ENCODE measurements at regions not wholly inside any gene's neighbourhood (a gene's known extent, or its start where the extent isn't known, plus 50 kb on each side); places are given as distances from the start of the nearest gene placed in this dataset.

- no peak for DNase-seq
Measured at GRCh38 chr10:47237316-47238260, 62.4 kb upstream of the GDF10 start.

- DNase-seq, result no peak
Measured at GRCh38 chr10:47238331-47239095, 61.5 kb upstream of the GDF10 start.

- no peak for DNase-seq
Measured at GRCh38 chr10:47239211-47239610, 60.8 kb upstream of the GDF10 start.

- no peak for DNase-seq
Measured at GRCh38 chr10:47240173-47240572, 59.8 kb upstream of the GDF10 start.

GRCh38 chr10:47241256-47241655 is 58.7 kb upstream of the GDF10 start:
- DNase-seq, result no peak

- no peak for DNase-seq
Measured at GRCh38 chr10:47241946-47242867, 57.8 kb upstream of the GDF10 start.

- no peak for DNase-seq
Measured at GRCh38 chr10:47243356-47243755, 56.6 kb upstream of the GDF10 start.

GRCh38 chr10:47243791-47244190 is 56.2 kb upstream of the GDF10 start:
- DNase-seq, result no peak

GRCh38 chr10:47244560-47245500 is 55.2 kb upstream of the GDF10 start:
- DNase-seq, result no peak

GRCh38 chr10:47245731-47246350 is 54.2 kb upstream of the GDF10 start:
- DNase-seq, result no peak

- no peak for DNase-seq
Measured at GRCh38 chr10:47246406-47247147, 53.4 kb upstream of the GDF10 start.

- no peak for DNase-seq
Measured at GRCh38 chr10:47247148-47248059, 52.6 kb upstream of the GDF10 start.

- no peak for DNase-seq
Measured at GRCh38 chr10:47248386-47249090, 51.5 kb upstream of the GDF10 start.

GRCh38 chr10:47249881-47250280 is 50.1 kb upstream of the GDF10 start:
- no peak for DNase-seq
